HEK293 (cell line): ENCODE measurements at regions not wholly inside any gene's neighbourhood (a gene's known extent, or its start where the extent isn't known, plus 50 kb on each side); places are given as distances from the start of the nearest gene placed in this dataset.

ENCODE experiments used
- CTCF ChIA-PET: fragments of 350-600 bp; formaldehyde crosslinking; extraction: SDS; loops from one replicate; lab custom pipeline; 2021; ENCODE audit warnings: antibody characterized with exemption; lab: Yijun Ruan, JAX
- POLR2A ChIA-PET: fragments of 300-600 bp; formaldehyde crosslinking; extraction: SDS; loops from one replicate; lab custom pipeline; 2020; ENCODE audit warnings: antibody characterized with exemption, inconsistent platforms; lab: Yijun Ruan, JAX
- H3K27ac ChIP-seq: fragments of 200-500 bp; sonication (Bioruptor generic); 2 replicates; pipeline ENCODE4 v1.5.1; 2014; ENCODE audit warnings: low read depth, low read length, control low read depth, inconsistent platforms; ENCODE audit errors: extremely low read depth
- H3K36me3 ChIP-seq, 2 experiments: fragments of 200-500 bp in 1 of 2; sonication (Bioruptor generic) in 1 of 2; 1 replicate in 1 of 2; 2 replicates in 1 of 2; pipeline ENCODE4 v1.5.1; 2014 to 2017; ENCODE audit warnings: inconsistent platforms in 2 of 2, low read length in 2 of 2; ENCODE audit not compliant: control insufficient read depth in 2 of 2, insufficient read depth in 1 of 2
- H3K4me1 ChIP-seq: fragments of 200-500 bp; sonication (Bioruptor generic); 2 replicates; pipeline ENCODE4 v1.5.1; 2014; ENCODE audit warnings: mild to moderate bottlenecking, low read length, inconsistent platforms; ENCODE audit not compliant: control insufficient read depth, insufficient read depth
- H3K4me3 ChIP-seq: 2 replicates; pipeline ENCODE4 v1.5.1; 2011; ENCODE audit warnings: low read depth, mild to moderate bottlenecking, control low read depth, low read length, moderate library complexity
- H3K9me3 ChIP-seq: fragments of 200-500 bp; sonication (Bioruptor generic); 2 replicates; pipeline ENCODE4 v1.5.1; 2014; ENCODE audit warnings: low read depth, low read length, inconsistent platforms; ENCODE audit not compliant: control insufficient read depth, insufficient read depth
- CTCF ChIP-seq: fragments of 450-650 bp; formaldehyde crosslinking; IDR thresholded peaks from 2 replicates; pipeline ENCODE4 v1.5.1; 2016; ENCODE audit warnings: missing biosample characterization, missing genetic modification characterization
- GLI2 ChIP-seq: fragments of 450-650 bp; formaldehyde crosslinking; IDR thresholded peaks from 2 replicates; pipeline ENCODE4; 2017; ENCODE audit warnings: missing biosample characterization, missing genetic modification characterization, low read depth, borderline replicate concordance
- GLIS1 ChIP-seq: fragments of 450-650 bp; formaldehyde crosslinking; IDR thresholded peaks from 2 replicates; pipeline ENCODE4 v1.5.1; 2016; ENCODE audit warnings: missing biosample characterization, missing genetic modification characterization
- OSR2 ChIP-seq: fragments of 450-650 bp; formaldehyde crosslinking; IDR thresholded peaks from 2 replicates; pipeline ENCODE4 v1.5.1; 2016; ENCODE audit warnings: missing biosample characterization, missing genetic modification characterization
- OVOL3 ChIP-seq: fragments of 450-650 bp; formaldehyde crosslinking; IDR thresholded peaks from 2 replicates; pipeline ENCODE4 v1.5.1; 2016; ENCODE audit warnings: missing biosample characterization, missing genetic modification characterization
- SP7 ChIP-seq: fragments of 450-650 bp; formaldehyde crosslinking; IDR thresholded peaks from 2 replicates; pipeline ENCODE4 v1.5.1; 2016; ENCODE audit warnings: missing biosample characterization, missing genetic modification characterization
- YY2 ChIP-seq: fragments of 450-650 bp; formaldehyde crosslinking; IDR thresholded peaks from 2 replicates; pipeline ENCODE4 v1.5.1; 2016; ENCODE audit warnings: missing biosample characterization, missing genetic modification characterization
- ZBTB17 ChIP-seq: fragments of 450-650 bp; formaldehyde crosslinking; IDR thresholded peaks from 2 replicates; pipeline ENCODE4 v1.5.1; 2016; ENCODE audit warnings: missing biosample characterization, missing genetic modification characterization
- ZBTB48 ChIP-seq: fragments of 450-650 bp; formaldehyde crosslinking; IDR thresholded peaks from 2 replicates; pipeline ENCODE4 v1.5.1; 2016; ENCODE audit warnings: missing biosample characterization, missing genetic modification characterization
- ZBTB7A ChIP-seq: fragments of 450-650 bp; formaldehyde crosslinking; IDR thresholded peaks from 2 replicates; pipeline ENCODE4 v1.5.1; 2016; ENCODE audit warnings: low read depth, missing biosample characterization, missing genetic modification characterization
- ZNF138 ChIP-seq: fragments of 450-650 bp; formaldehyde crosslinking; IDR thresholded peaks from 2 replicates; pipeline ENCODE4 v1.5.1; 2016; ENCODE audit warnings: missing biosample characterization, missing genetic modification characterization, borderline replicate concordance
- ZNF155 ChIP-seq: fragments of 450-650 bp; formaldehyde crosslinking; IDR thresholded peaks from 2 replicates; pipeline ENCODE4 v1.5.1; 2016; ENCODE audit warnings: missing biosample characterization, missing genetic modification characterization
- ZNF391 ChIP-seq: fragments of 450-650 bp; formaldehyde crosslinking; IDR thresholded peaks from 2 replicates; pipeline ENCODE4 v1.5.1; 2016; ENCODE audit warnings: low read depth, missing biosample characterization, missing genetic modification characterization, borderline replicate concordance
- ZNF449 ChIP-seq: fragments of 450-650 bp; formaldehyde crosslinking; IDR thresholded peaks from 2 replicates; pipeline ENCODE4 v1.5.1; 2017; ENCODE audit warnings: missing biosample characterization, mild to moderate bottlenecking, missing genetic modification characterization, moderate library complexity
- ZNF544 ChIP-seq: fragments of 450-650 bp; formaldehyde crosslinking; IDR thresholded peaks from 2 replicates; pipeline ENCODE4 v1.5.0; 2017; ENCODE audit warnings: missing biosample characterization, missing genetic modification characterization
- ZNF692 ChIP-seq: fragments of 450-650 bp; formaldehyde crosslinking; IDR thresholded peaks from 2 replicates; pipeline ENCODE4 v1.5.1; 2016; ENCODE audit warnings: missing biosample characterization, missing genetic modification characterization
- ZNF791 ChIP-seq: fragments of 450-650 bp; formaldehyde crosslinking; IDR thresholded peaks from 2 replicates; pipeline ENCODE4 v1.5.1; 2016; ENCODE audit warnings: missing biosample characterization, missing genetic modification characterization
- ZSCAN4 ChIP-seq: fragments of 450-650 bp; formaldehyde crosslinking; IDR thresholded peaks from 2 replicates; pipeline ENCODE4 v1.5.1; 2017; ENCODE audit warnings: missing biosample characterization, missing genetic modification characterization
- TF ChIP-seq, protein P1 (sequence below): fragments of 450-650 bp; formaldehyde crosslinking; IDR thresholded peaks from 2 replicates; pipeline ENCODE4; 2016; ENCODE audit warnings: missing biosample characterization, missing genetic modification characterization
- TF ChIP-seq, protein P2 (sequence below): fragments of 450-650 bp; formaldehyde crosslinking; IDR thresholded peaks from 2 replicates; pipeline ENCODE4 v1.5.1; 2016; ENCODE audit warnings: missing biosample characterization, missing genetic modification characterization

DNA sequence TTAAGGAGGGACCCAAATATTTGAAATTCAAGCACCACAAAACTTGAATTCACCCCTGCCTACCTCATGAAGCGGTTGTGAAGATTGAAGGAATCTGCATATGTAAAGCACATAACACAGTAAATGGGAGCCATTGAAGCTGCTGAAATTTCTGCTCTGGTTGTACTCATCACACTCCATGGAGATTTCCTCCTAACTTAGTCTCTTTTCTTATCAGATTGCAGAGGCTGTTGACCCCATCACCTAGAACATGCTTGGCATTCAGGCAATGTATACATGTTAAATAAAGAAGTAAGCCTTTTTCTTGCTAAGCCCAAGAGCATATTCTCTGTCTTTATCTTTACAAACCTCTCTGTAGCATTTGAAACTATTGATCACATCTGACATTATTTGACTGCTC is 104.9 kb upstream of the TNIP3 start:
- H3K4me1 ChIP-seq = no peaks in the 10 kb centered on the region
- no peaks in the 10 kb centered on the region for H3K9me3 ChIP-seq
- TF ChIP-seq, protein P1, sequence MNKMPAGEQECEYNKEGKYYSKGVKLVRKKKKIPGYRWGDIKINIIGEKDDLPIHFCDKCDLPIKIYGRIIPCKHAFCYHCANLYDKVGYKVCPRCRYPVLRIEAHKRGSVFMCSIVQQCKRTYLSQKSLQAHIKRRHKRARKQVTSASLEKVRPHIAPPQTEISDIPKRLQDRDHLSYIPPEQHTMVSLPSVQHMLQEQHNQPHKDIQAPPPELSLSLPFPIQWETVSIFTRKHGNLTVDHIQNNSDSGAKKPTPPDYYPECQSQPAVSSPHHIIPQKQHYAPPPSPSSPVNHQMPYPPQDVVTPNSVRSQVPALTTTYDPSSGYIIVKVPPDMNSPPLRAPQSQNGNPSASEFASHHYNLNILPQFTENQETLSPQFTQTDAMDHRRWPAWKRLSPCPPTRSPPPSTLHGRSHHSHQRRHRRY = no peak
- TF ChIP-seq ZSCAN4 (tag by site-specific recombination) (no peak), ZNF155 (no peak), YY2 (no peak), ZNF391 (tag by site-specific recombination) (no peak), ZNF791 (tag by site-specific recombination) (no peak), OVOL3 (no peak), ZNF544 (no peak)
- TF ChIP-seq, protein P2, sequence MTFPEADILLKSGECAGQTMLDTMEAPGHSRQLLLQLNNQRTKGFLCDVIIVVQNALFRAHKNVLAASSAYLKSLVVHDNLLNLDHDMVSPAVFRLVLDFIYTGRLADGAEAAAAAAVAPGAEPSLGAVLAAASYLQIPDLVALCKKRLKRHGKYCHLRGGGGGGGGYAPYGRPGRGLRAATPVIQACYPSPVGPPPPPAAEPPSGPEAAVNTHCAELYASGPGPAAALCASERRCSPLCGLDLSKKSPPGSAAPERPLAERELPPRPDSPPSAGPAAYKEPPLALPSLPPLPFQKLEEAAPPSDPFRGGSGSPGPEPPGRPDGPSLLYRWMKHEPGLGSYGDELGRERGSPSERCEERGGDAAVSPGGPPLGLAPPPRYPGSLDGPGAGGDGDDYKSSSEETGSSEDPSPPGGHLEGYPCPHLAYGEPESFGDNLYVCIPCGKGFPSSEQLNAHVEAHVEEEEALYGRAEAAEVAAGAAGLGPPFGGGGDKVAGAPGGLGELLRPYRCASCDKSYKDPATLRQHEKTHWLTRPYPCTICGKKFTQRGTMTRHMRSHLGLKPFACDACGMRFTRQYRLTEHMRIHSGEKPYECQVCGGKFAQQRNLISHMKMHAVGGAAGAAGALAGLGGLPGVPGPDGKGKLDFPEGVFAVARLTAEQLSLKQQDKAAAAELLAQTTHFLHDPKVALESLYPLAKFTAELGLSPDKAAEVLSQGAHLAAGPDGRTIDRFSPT (tag by site-specific recombination) = no peak
- H3K36me3 ChIP-seq = no peaks in the 10 kb centered on the region
- POLR2A ChIA-PET = no interaction called here
- CTCF ChIA-PET = interaction anchor here (0.7 kb wide), 1 partner anchor 101 kb away, joined by 3 read pairs; no protein-coding TSS in a partner anchor
- H3K4me3 ChIP-seq = no peak overlapping the region
- no peak overlapping the region for H3K27ac ChIP-seq

DNA sequence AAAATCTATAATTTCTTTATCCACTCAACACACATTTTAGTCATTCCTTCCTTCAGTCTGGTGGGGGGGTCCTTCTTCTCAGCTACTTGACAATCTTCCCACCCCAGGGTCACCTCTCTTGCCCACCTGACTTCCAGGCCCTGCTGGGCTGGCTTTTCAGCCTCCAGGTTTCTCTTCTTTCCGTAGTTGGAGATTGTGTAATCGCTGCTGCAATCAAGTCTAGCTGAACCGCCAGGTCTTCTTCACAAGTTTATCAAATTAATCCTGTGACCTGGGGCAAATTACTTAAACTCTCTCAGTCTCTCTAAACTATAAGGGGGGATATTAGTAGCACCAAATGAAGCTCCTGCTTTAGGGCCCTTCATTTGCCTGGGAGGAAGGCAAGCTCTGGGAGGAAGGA is 102.9 kb upstream of the TNIP3 start:
- Histone ChIP-seq H3K27ac (no peak overlapping the region), H3K4me1 (no peaks in the 10 kb centered on the region), H3K4me3 (no peak overlapping the region), H3K9me3 (no peaks in the 10 kb centered on the region), H3K36me3 (no peaks in the 10 kb centered on the region)
- ChIA-PET CTCF (interaction anchor here (0.7 to 1.0 kb wide), 2 partner anchors 41 to 124 kb away, joined by 3 to 6 read pairs; no protein-coding TSS in a partner anchor), POLR2A (no interaction called here)
- TF ChIP-seq ZBTB48 (no peak), ZBTB7A (tag by site-specific recombination) (no peak), OSR2 (tag by site-specific recombination) (no peak)

GRCh38 chr4:121256887-121257466 is 92.9 kb upstream of the TNIP3 start:
- H3K9me3 ChIP-seq = no peaks in the 10 kb centered on the region
- CTCF ChIA-PET = no interaction called here
- POLR2A ChIA-PET = no interaction called here
- H3K36me3 ChIP-seq = no peaks in the 10 kb centered on the region
- no peak overlapping the region for H3K27ac ChIP-seq
- no peaks in the 10 kb centered on the region for H3K4me1 ChIP-seq
- no peak overlapping the region for H3K4me3 ChIP-seq
- TF ChIP-seq SP7 (tag by site-specific recombination) = no peak
- no peak for TF ChIP-seq GLI2 (tag by site-specific recombination)
- TF ChIP-seq OSR2 (tag by site-specific recombination) = no peak
- TF ChIP-seq CTCF (tag by site-specific recombination) = no peak
- TF ChIP-seq ZNF449 = no peak
- no peak for TF ChIP-seq ZBTB17 (tag by site-specific recombination)
- no peak for TF ChIP-seq GLIS1 (tag by site-specific recombination)
- TF ChIP-seq ZNF138 = no peak
- no peak for TF ChIP-seq ZNF692
